Stimulated activated naive CD8-positive, alpha-beta T cell treated with anti-CD3 and anti-CD28 coated beads, Interleukin-15, amount 100 ng/mL, for 72 hours (primary cell): ENCODE measurements at regions not wholly inside any gene's neighbourhood (a gene's known extent, or its start where the extent isn't known, plus 50 kb on each side); places are given as distances from the start of the nearest gene placed in this dataset.

Experiments
- ATAC-seq: fragments of 150-1000 bp; cut with Tn5 transposase; 2 replicates; pipeline ENCODE4 v1.10.0; 2021; ENCODE audit warnings: mild to moderate bottlenecking, moderate library complexity
- DNase-seq, 2 donors: peaks; one replicate each; pipeline ENCODE4 v3.0.0; 2021 to 2022
- H3K27ac Mint-ChIP-seq, 2 donors: one replicate each; pipeline ENCODE4 v1.8.0; 2022; ENCODE audit warnings: mild to moderate bottlenecking in 2 of 2, mixed read lengths in 2 of 2, moderate library complexity in 2 of 2
- H3K27me3 Mint-ChIP-seq: one replicate; pipeline ENCODE4 v1.8.0; 2022; ENCODE audit warnings: mixed read lengths
- H3K4me1 Mint-ChIP-seq: one replicate; pipeline ENCODE4 v1.8.0; 2022; ENCODE audit warnings: mild to moderate bottlenecking, mixed read lengths
- H3K4me3 Mint-ChIP-seq, 2 donors: one replicate each; pipeline ENCODE4 v1.8.0; 2022; ENCODE audit warnings: mild to moderate bottlenecking in 2 of 2, mixed read lengths in 2 of 2, moderate library complexity in 1 of 2
- H3K9me3 Mint-ChIP-seq, 2 donors: one replicate each; pipeline ENCODE4 v1.8.0; 2022; ENCODE audit warnings: mixed read lengths in 2 of 2

GRCh38 chr3:153666991-153667740 is 454.0 kb upstream of the ARHGEF26 start:
- DNase-seq, result no peak
- H3K9me3 Mint-ChIP-seq, result peaks cover 0 to 12% of the 10 kb centered on the region in 2 donors
- no peaks in the 10 kb centered on the region for H3K4me1 Mint-ChIP-seq
- H3K27ac Mint-ChIP-seq, result no peak overlapping the region
- no peak overlapping the region for H3K4me3 Mint-ChIP-seq
- no peaks in the 10 kb centered on the region for H3K27me3 Mint-ChIP-seq
- no peak for ATAC-seq

DNA sequence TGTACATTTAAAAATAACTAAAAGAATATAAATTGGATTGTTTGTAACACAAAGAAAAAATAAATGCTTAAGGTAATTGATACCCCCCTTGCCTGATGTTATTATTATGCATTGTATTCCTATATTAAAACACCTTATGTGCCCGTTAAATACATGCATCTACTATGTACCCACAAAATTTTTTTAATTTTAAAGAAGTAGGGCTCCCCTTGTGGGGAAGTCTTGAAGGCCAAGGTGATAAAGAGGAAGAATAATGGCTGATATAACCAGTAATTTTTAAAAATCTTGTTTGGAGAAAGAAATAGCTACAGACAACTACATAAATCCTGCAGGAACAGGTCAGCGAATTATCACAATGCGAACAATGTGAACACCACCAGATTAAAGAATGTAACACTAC is 451.7 kb upstream of the ARHGEF26 start:
- Mint-ChIP-seq H3K9me3 (peaks cover 0 to 12% of the 10 kb centered on the region in 2 donors), H3K4me1 (peaks cover 11% of the 10 kb centered on the region), H3K4me3 (no peak overlapping the region), H3K27me3 (no peaks in the 10 kb centered on the region), H3K27ac (no peak overlapping the region)
- DNase-seq (no peak), ATAC-seq (no peak)

DNA sequence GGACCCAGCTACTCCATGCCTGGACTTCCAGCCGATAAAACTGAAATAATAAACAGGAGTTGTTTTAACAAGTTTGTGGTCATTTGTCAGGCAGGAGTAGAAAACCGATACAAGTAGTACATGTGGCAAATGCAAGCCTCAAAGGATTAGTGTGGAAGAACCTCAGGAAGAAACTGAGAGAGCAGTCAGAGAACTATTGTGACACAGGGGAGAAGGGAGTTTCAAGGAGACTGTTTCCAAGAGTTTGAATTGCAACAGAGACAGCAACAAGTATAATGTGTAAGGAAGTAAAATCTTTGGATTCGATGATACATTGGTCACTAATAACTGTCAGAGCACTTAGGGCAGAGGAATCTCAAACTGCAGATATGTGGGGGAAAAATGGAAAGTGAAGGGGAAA is 450.6 kb upstream of the ARHGEF26 start:
- Mint-ChIP-seq H3K27ac (no peak overlapping the region), H3K27me3 (no peaks in the 10 kb centered on the region), H3K4me1 (peaks cover 12% of the 10 kb centered on the region), H3K4me3 (no peak overlapping the region), H3K9me3 (peaks cover 0 to 12% of the 10 kb centered on the region in 2 donors)
- ATAC-seq (no peak), DNase-seq (no peak)

- H3K4me3 Mint-ChIP-seq, result peak overlapping the region in 1 of 2 donors; percentile 0
- ATAC-seq (peak; percentile 96), DNase-seq (no peak)
- H3K4me1 Mint-ChIP-seq, result peaks cover 12% of the 10 kb centered on the region
- no peaks in the 10 kb centered on the region for H3K27me3 Mint-ChIP-seq
- H3K27ac Mint-ChIP-seq, result peak overlapping the region in 1 of 2 donors; percentile 17
- H3K9me3 Mint-ChIP-seq, result peaks cover 0 to 12% of the 10 kb centered on the region in 2 donors
These were observed 447.3 kb upstream of the ARHGEF26 start for GRCh38 chr3:153673853-153674252.

DNA sequence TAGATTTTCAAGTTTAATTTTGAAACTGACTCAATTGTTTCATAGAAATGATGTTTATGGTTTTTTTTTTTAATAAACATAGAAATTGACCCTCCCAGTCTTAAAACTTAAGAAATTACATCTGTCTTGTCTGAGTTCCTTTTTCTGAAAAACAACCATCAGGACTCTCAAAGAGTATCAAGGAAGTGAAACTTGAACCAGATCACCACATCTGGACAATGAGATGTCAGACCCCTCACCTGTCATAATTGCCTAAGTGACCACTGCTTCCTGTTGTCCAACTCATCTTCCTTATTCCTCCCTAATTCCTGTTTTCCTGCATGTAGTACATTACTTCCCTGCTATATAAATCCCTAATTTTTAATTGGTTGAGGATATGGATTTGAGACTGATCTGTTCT is 441.5 kb upstream of the ARHGEF26 start:
- no peak overlapping the region for H3K4me3 Mint-ChIP-seq
- DNase-seq (no peak), ATAC-seq (no peak)
- peaks cover 16% of the 10 kb centered on the region for H3K4me1 Mint-ChIP-seq
- H3K27me3 Mint-ChIP-seq, result no peaks in the 10 kb centered on the region
- H3K27ac Mint-ChIP-seq, result no peak overlapping the region
- H3K9me3 Mint-ChIP-seq, result peaks cover 0 to 13% of the 10 kb centered on the region in 2 donors

- DNase-seq (no peak), ATAC-seq (peak; percentile 70)
- H3K27ac Mint-ChIP-seq, result no peak overlapping the region
- H3K4me3 Mint-ChIP-seq, result no peak overlapping the region
- peaks cover 0 to 13% of the 10 kb centered on the region in 2 donors for H3K9me3 Mint-ChIP-seq
- peaks cover 16% of the 10 kb centered on the region for H3K4me1 Mint-ChIP-seq
- no peaks in the 10 kb centered on the region for H3K27me3 Mint-ChIP-seq
These were observed 440.7 kb upstream of the ARHGEF26 start for GRCh38 chr3:153680526-153680925.

GRCh38 chr3:153681057-153681456 is 440.1 kb upstream of the ARHGEF26 start:
- DNase-seq (no peak), ATAC-seq (no peak)
- peaks cover 16% of the 10 kb centered on the region for H3K4me1 Mint-ChIP-seq
- H3K27ac Mint-ChIP-seq, result no peak overlapping the region
- no peaks in the 10 kb centered on the region for H3K27me3 Mint-ChIP-seq
- peaks cover 0 to 13% of the 10 kb centered on the region in 2 donors for H3K9me3 Mint-ChIP-seq
- no peak overlapping the region for H3K4me3 Mint-ChIP-seq

DNA sequence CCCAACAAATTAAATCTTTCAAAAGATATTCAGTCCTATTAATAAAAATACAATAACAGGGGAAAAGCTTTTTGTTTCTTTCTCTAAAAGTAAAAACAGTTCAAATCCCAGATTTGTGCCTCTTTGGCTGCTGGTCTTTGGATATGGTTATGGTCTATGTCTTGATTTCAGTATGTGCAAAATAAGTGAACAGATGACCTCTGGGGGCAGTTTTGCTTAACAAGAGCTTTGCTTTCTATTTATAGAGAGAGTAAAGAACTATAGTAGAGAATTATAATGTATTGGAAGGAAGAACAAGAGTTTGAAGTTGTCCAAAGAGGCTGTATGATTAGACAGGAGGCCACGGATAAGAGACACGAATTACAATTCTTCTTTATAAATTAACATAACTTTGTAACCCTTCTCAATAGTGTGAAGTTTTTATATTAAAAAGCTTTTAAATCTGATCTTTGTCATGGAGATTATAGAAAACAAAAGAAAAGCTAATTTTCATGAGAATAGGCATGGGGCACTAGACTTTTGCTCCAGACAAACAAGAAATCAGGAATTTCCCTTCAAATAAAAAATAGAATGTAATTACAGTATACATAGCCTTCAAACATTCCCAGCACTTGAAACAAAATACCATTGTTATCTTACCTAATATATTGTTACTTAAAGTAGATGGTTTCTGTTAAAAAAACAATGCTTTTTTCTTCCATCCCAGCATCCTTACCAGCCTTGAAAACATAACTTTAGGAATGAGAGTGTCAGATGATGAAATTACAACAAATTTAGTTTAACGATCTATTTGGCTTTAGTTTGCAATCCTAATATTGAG is 432.7 kb upstream of the ARHGEF26 start:
- ATAC-seq, result no peak
- Mint-ChIP-seq H3K4me1 (no peaks in the 10 kb centered on the region), H3K4me3 (no peak overlapping the region), H3K27me3 (no peaks in the 10 kb centered on the region), H3K27ac (no peak overlapping the region), H3K9me3 (no peaks in the 10 kb centered on the region)
- no peak for DNase-seq

DNA sequence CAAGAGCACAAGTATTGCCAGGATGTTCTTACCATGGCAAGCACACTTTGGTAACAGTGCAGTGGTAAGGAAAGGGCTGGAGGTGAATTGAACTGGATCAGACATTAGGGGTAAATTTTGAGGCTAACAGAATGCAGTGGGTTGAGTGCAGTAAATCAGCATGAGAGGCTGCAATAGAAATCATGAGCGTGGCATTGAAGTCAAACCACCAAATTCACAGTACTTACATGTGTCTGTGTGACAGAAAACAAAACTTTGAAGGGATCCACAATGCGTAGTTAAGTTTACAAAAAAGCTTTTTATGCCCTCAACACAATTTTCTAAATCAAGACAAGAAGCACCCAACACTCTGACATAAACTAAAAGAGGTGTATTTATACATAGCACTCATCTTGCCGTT is 428.0 kb upstream of the ARHGEF26 start:
- Mint-ChIP-seq H3K4me3 (no peak overlapping the region), H3K9me3 (no peaks in the 10 kb centered on the region), H3K4me1 (no peaks in the 10 kb centered on the region), H3K27ac (no peak overlapping the region), H3K27me3 (no peaks in the 10 kb centered on the region)
- DNase-seq (no peak), ATAC-seq (no peak)

DNA sequence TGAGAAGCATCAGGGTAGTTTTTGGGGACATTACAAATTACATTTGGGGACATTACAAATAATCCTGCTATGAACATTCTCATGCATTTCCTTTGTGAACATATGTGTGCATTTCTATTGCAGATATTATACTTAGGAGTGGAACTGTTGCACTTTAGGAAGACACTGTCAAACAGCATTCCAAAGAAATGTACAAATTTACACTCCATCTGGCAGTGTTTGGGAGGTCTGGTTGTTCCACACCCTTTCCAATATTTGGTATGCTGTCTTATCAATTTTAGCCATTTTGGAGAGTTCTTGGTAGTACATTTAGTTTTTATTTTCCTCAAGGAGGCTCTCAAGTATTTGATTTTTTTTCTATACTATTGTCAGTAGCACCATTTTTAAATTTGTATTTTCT is 419.1 kb upstream of the ARHGEF26 start:
- Mint-ChIP-seq H3K27me3 (no peaks in the 10 kb centered on the region), H3K4me3 (no peak overlapping the region), H3K4me1 (no peaks in the 10 kb centered on the region), H3K9me3 (no peaks in the 10 kb centered on the region), H3K27ac (no peak overlapping the region)
- DNase-seq (no peak), ATAC-seq (no peak)

DNA sequence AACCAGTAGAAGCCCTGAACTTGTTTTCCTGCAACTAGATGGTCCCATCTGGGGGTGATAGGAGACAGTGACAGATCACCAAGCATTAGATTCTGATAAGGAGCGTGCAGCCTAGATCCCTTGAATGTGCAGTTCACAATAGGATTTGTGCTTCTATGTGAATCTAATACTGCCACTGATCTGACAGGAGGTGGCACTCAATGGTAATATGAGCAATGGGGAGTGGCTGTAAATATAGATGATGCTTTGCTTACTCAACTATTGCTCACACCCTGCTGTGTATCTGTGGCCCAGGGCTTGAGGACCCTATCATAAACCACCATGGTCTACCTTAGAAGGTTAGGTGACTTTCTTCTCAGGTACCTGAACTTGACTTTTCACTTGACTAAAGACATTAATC is 417.1 kb upstream of the ARHGEF26 start:
- no peak overlapping the region for H3K4me3 Mint-ChIP-seq
- H3K4me1 Mint-ChIP-seq, result no peaks in the 10 kb centered on the region
- DNase-seq, result no peak
- H3K27me3 Mint-ChIP-seq, result no peaks in the 10 kb centered on the region
- no peaks in the 10 kb centered on the region for H3K9me3 Mint-ChIP-seq
- no peak for ATAC-seq
- no peak overlapping the region for H3K27ac Mint-ChIP-seq

DNA sequence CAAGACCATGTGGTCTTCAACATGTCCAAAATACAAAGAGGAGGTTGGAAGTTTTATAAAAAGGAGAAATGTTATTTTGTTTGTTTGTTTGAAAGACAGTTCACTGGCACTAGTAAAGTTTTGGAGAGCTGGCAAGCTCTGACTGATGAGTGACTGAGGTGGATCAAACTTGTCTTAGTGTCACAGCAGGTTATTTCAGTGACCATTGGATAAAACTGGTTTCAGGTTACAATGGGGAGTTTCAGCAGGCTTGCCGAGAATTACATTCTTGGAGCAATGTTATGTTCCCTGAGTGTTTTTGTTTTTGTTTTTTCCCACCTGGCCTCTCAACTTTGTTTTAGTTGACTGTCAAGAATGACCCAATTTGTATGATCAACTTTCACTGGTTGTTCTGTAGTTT is 414.5 kb upstream of the ARHGEF26 start:
- no peaks in the 10 kb centered on the region for H3K9me3 Mint-ChIP-seq
- H3K4me1 Mint-ChIP-seq, result no peaks in the 10 kb centered on the region
- peak overlapping the region in 1 of 2 donors; percentile 30 for H3K27ac Mint-ChIP-seq
- ATAC-seq (no peak), DNase-seq (no peak)
- no peaks in the 10 kb centered on the region for H3K27me3 Mint-ChIP-seq
- no peak overlapping the region for H3K4me3 Mint-ChIP-seq

DNA sequence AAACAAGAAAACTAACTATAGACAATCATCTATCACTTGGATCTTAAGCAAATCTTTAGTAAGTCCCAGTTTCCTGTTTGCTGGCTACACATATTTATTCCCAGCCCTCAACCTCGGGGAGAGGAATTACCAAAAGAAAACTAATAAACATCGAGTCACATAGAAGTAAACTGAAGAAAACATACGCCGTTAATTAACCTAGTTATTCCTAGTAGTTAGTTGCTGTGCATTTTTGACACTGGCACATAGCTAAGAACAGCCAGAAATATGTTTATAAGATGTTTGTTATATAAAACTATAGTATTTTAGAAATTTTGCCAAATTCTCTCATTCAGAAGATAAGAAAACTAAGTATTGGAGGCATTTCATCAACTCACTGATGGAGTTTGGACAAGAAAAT is 407.2 kb upstream of the ARHGEF26 start:
- H3K27ac Mint-ChIP-seq, result no peak overlapping the region
- H3K4me3 Mint-ChIP-seq, result no peak overlapping the region
- no peaks in the 10 kb centered on the region for H3K4me1 Mint-ChIP-seq
- H3K27me3 Mint-ChIP-seq, result no peaks in the 10 kb centered on the region
- no peak for ATAC-seq
- H3K9me3 Mint-ChIP-seq, result no peaks in the 10 kb centered on the region
- DNase-seq, result no peak

GRCh38 chr3:153714588-153715290 is 406.5 kb upstream of the ARHGEF26 start:
- H3K27ac Mint-ChIP-seq, result no peak overlapping the region
- no peaks in the 10 kb centered on the region for H3K4me1 Mint-ChIP-seq
- no peak for DNase-seq
- H3K27me3 Mint-ChIP-seq, result no peaks in the 10 kb centered on the region
- ATAC-seq, result no peak
- H3K4me3 Mint-ChIP-seq, result no peak overlapping the region
- no peaks in the 10 kb centered on the region for H3K9me3 Mint-ChIP-seq

DNA sequence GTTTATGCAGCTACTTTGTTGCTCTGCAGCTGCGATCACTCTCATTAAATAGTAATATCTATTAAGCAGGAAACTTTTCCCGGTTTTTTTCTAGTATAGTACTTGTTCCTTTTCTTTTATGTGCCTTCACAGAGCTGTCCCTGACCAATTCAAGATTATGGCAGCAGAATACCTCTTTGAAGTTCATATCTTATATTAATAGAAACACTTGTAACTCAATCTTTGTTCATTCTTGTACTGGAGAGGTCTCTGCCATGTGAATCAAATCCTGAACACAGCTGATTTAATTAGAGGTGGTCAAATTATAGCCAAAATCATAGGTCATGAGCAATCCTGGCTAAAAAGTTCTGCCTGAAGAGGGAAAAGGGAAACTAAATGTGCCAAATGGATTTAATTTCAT is 399.0 kb upstream of the ARHGEF26 start:
- DNase-seq (no peak), ATAC-seq (no peak)
- no peaks in the 10 kb centered on the region for H3K4me1 Mint-ChIP-seq
- no peaks in the 10 kb centered on the region for H3K27me3 Mint-ChIP-seq
- no peaks in the 10 kb centered on the region for H3K9me3 Mint-ChIP-seq
- H3K4me3 Mint-ChIP-seq, result no peak overlapping the region
- H3K27ac Mint-ChIP-seq, result no peak overlapping the region

GRCh38 chr3:153731071-153731470 is 390.1 kb upstream of the ARHGEF26 start:
- Mint-ChIP-seq H3K4me1 (no peaks in the 10 kb centered on the region), H3K9me3 (peaks cover 12 to 15% of the 10 kb centered on the region in 2 donors), H3K27ac (no peak overlapping the region), H3K4me3 (no peak overlapping the region), H3K27me3 (peaks cover 7% of the 10 kb centered on the region)
- no peak for DNase-seq
- ATAC-seq, result no peak
